GM21619 (cell line): ENCODE measurements at regions not wholly inside any gene's neighbourhood (a gene's known extent, or its start where the extent isn't known, plus 50 kb on each side); places are given as distances from the start of the nearest gene placed in this dataset.
"Not testable (repeated sequence)": the region's sequence is repeated elsewhere in the genome, so short reads cannot be mapped to it uniquely, and the experiment has no call there.

ENCODE experiments used
- ATAC-seq: cut with Tn5 transposase; IDR thresholded peaks from one replicate; pipeline ENCODE4 v1.9.1; 2021; ENCODE audit not compliant: unreplicated experiment

- no peak for ATAC-seq
Measured at GRCh38 chr10:125554753-125555152, 128.2 kb downstream of the TEX36 start.

- no peak for ATAC-seq
Measured at GRCh38 chr10:125554016-125554703, 128.8 kb downstream of the TEX36 start.

DNA sequence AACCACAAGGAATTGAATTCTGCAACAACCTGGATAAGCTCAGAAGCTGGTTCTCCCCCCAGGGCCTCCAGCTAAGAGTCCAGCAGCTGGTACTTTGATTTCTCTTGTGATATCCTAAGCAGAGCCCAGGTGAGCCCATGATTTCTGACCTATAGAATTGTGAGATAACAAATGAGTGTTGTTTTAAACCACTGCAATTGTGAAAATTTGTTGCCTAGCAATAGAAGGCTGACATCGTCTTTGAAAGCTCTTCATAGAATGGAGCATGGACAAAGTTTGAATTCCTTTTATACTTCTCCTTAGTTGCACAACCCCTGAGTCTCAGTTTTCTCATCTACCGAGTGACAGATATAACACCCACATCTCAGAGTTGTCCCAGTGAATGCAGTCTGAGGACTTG is 129.9 kb downstream of the TEX36 start:
- no peak for ATAC-seq

DNA sequence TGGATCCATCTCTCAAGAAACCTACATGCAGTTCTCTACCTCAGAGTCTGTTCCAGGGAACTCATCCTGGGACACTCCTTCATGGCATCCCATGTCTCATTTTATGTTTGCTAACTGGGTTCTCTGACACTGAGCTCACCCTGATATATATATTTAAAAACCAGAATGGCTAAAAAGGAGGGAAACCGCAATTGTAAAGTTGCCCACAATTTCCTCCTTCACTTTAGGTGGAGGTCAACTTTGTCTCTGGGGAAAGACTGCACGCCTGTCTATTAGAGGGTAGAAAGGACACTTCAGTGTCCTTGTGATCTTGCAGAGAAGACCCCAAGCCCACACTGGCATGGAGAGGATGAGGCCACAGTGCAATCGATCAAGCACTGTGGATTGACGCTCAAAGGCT is 131.7 kb downstream of the TEX36 start:
- ATAC-seq = no peak

DNA sequence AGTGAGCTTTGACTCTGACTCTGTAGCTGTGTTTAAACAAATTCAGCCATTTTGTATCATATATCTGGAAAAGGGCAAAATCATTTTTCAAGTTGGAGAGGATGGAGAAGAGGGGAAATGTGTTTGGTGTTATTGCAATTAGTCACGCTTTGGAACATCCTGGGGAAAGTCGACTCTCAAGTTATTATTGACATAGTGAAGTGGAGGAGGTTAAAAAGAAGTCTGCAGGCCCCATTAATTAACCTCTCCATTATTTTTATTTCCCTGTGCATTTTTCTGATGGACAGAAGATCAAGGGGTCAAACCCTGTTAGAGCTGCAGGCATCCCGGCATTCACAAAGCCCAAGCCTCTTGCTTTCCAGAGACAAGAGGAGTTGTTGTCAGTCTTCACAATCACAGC is 132.6 kb downstream of the TEX36 start:
- ATAC-seq = no peak

- no peak for ATAC-seq
Measured at GRCh38 chr10:125549653-125550052, 133.3 kb downstream of the TEX36 start.

DNA sequence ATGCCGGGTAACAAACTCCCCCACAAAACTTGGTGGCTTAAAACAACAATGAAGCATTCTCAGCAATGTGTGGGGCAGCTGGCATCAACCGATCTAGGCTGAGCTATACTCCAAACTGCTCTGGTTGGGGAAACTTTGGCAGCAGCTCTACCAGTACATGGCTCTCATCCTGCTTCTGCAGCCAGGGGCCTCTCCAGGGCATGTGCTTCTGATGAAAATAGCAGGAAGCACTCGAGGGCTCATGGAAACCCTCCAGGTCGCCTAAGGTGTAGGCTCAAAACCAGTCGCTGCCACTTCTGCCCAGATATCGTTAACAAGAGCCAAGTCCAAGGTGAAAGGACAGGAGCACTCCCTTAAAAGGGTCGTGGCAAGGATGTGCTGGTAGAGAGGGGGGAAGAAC is 134.1 kb downstream of the TEX36 start:
- ATAC-seq = no peak

- ATAC-seq = no peak
Measured at GRCh38 chr10:125548356-125548755, 134.6 kb downstream of the TEX36 start.

GRCh38 chr10:125547010-125547650 is 135.8 kb downstream of the TEX36 start:
- ATAC-seq = no peak

DNA sequence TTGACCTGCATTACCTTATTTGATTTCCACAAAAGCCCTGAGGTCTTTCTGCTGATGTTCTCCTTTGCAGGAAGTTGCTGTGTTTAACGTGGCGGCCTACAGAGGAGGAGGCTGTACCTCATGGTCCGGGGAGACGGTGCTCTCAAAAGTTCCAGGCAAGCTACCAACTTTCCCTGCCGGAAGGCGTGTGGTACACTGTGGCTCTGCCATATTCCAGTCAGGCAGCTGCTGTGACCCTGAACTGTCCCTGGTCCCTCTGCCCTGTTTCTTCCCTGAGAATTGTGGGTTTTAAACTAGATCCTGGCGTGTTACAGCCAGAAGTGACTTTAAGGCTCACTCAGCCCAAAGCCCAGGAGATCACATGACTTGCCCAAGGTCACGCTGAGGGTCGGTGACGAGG is 139.2 kb downstream of the TEX36 start:
- ATAC-seq = no peak

- no peak for ATAC-seq
Measured at GRCh38 chr10:125538947-125539731, 143.8 kb downstream of the TEX36 start.

- ATAC-seq = no peak
Measured at GRCh38 chr10:125536236-125536635, 146.7 kb downstream of the TEX36 start.

- no peak for ATAC-seq
Measured at GRCh38 chr10:125535559-125535958, 147.4 kb downstream of the TEX36 start.

- no peak for ATAC-seq
Measured at GRCh38 chr10:125534515-125534914, 148.4 kb downstream of the TEX36 start.

- ATAC-seq = no peak
Measured at GRCh38 chr10:125533866-125534265, 149.1 kb downstream of the TEX36 start.

- ATAC-seq = no peak
Measured at GRCh38 chr10:125531465-125531864, 151.5 kb downstream of the TEX36 start.

- ATAC-seq = no peak
Measured at GRCh38 chr10:125523347-125523746, 159.6 kb downstream of the TEX36 start.

GRCh38 chr10:125521721-125522680 is 161.0 kb downstream of the TEX36 start:
- ATAC-seq = peak; percentile 75

GRCh38 chr10:125520968-125521367 is 162.0 kb downstream of the TEX36 start:
- no peak for ATAC-seq

DNA sequence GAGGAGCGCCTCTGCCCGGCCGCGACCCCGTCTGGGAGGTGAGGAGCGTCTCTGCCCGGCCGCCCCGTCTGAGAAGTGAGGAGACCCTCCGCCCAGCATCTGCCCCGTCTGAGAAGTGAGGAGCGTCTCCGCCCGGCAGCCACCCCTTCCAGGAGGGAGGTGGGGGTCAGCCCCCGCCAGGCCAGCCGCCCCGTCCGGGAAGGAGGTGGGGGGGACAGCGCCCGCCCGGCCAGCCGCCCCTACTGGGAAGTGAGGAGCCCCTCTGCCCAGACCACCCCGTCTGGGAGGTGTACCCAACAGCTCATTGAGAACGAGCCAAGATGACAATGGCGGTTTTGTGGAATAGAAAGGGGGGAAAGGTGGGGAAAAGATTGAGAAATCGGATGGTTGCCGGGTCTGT is 164.6 kb downstream of the TEX36 start:
- ATAC-seq = not testable (repeated sequence)

DNA sequence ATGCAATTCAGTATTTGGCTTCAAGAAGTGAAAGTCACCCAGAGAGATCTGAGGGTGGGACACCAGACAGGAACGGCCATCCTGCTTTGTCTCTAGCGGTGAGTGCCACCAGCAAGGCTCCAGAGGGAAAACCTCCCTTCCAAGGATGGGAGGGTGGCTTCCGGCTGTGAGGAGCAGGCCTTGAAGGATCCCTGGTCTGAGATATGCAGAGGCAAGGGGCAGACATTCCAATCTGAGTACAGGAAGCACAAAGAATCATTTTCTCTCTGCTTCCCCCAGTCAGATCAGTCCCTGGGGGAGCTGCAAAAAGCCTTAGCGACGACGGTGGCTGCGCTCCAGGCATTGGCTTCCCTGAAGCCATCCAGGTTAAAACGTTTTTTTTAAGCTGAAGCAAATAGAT is 167.4 kb downstream of the TEX36 start:
- no peak for ATAC-seq
